Peyer's patch (tissue), 4 donors: ENCODE measurements at regions not wholly inside any gene's neighbourhood (a gene's known extent, or its start where the extent isn't known, plus 50 kb on each side); places are given as distances from the start of the nearest gene placed in this dataset.

Experiments
- DNase-seq, 3 donors: peaks; one replicate each; pipeline ENCODE4 v3.0.0-alpha.2; 2017 to 2019
- H3K27ac ChIP-seq, 4 donors: fragments of 200-600 bp; sonication (generic); one replicate each; pipeline ENCODE4 v1.5.1; 2016 to 2019
- H3K27me3 ChIP-seq, 2 donors: fragments of 200-600 bp; sonication (generic); one replicate each; pipeline ENCODE4 v1.5.1; 2019
- H3K36me3 ChIP-seq, 3 donors: fragments of 200-600 bp; sonication (generic); one replicate each; pipeline ENCODE4 v1.5.1; 2016 to 2019
- H3K4me1 ChIP-seq, 4 donors: fragments of 200-600 bp; sonication (generic); one replicate each; pipeline ENCODE4 v1.5.1; 2016 to 2019
- H3K4me3 ChIP-seq, 4 donors: fragments of 200-600 bp; sonication (generic); 1 replicate in 3 of 4; 2 replicates in 1 of 4; pipeline ENCODE4 v1.5.1; 2016 to 2019; ENCODE audit warnings: mild to moderate bottlenecking in 1 of 4
- H3K9me3 ChIP-seq, 4 donors: fragments of 200-600 bp; sonication (generic); one replicate each; pipeline ENCODE4 v1.5.1; 2016 to 2019; ENCODE audit warnings: mild to moderate bottlenecking in 1 of 4
- POLR2A ChIP-seq, 2 donors: fragments of 450-650 bp; IDR thresholded peaks; one replicate each; pipeline ENCODE4 v1.5.1; 2017; ENCODE audit warnings: antibody characterized with exemption in 2 of 2, mild to moderate bottlenecking in 2 of 2, moderate library complexity in 2 of 2
- TF ChIP-seq, protein P1 (sequence below), 6 experiments: fragments of 450-650 bp in 4 of 6; fragments of 200-600 bp in 2 of 6; sonication (generic) in 1 of 6; IDR thresholded peaks; one replicate each; pipeline ENCODE4 v1.5.1; 2017 to 2019; ENCODE audit warnings: antibody characterized with exemption in 6 of 6, mild to moderate bottlenecking in 3 of 6, moderate library complexity in 1 of 6

DNA sequence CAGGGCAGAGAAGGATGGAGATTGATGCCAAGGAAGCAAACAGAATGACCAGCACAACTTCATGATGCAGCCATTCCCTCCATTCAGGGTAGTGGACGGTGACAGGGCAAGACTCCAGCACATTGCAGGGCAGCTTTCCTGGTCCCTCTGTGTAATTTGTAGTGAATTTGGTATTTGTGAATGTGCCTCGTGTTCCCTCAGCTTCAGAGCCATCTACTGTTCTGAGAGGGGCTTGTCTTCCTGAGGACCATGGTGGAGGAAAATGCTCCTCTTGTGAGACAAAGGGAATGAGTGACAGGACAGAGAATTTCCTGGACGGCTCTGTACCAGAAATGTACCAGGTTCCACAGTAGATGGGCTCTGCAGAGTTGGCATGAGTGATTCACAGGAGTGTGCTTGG lies 132.1 kb downstream of the ADRA2A start:
- no peaks in the 10 kb centered on the region for H3K4me1 ChIP-seq
- no peak for DNase-seq
- H3K27ac ChIP-seq: no peak overlapping the region
- no peaks in the 10 kb centered on the region for H3K9me3 ChIP-seq
- TF ChIP-seq, protein P1, sequence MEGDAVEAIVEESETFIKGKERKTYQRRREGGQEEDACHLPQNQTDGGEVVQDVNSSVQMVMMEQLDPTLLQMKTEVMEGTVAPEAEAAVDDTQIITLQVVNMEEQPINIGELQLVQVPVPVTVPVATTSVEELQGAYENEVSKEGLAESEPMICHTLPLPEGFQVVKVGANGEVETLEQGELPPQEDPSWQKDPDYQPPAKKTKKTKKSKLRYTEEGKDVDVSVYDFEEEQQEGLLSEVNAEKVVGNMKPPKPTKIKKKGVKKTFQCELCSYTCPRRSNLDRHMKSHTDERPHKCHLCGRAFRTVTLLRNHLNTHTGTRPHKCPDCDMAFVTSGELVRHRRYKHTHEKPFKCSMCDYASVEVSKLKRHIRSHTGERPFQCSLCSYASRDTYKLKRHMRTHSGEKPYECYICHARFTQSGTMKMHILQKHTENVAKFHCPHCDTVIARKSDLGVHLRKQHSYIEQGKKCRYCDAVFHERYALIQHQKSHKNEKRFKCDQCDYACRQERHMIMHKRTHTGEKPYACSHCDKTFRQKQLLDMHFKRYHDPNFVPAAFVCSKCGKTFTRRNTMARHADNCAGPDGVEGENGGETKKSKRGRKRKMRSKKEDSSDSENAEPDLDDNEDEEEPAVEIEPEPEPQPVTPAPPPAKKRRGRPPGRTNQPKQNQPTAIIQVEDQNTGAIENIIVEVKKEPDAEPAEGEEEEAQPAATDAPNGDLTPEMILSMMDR (IDR thresholded peaks at IDR 0.05): no peak
- TF ChIP-seq POLR2A (IDR thresholded peaks at IDR 0.05): no peak
- H3K36me3 ChIP-seq: no peaks in the 10 kb centered on the region
- H3K27me3 ChIP-seq: no peaks in the 10 kb centered on the region
- no peak overlapping the region for H3K4me3 ChIP-seq

DNA sequence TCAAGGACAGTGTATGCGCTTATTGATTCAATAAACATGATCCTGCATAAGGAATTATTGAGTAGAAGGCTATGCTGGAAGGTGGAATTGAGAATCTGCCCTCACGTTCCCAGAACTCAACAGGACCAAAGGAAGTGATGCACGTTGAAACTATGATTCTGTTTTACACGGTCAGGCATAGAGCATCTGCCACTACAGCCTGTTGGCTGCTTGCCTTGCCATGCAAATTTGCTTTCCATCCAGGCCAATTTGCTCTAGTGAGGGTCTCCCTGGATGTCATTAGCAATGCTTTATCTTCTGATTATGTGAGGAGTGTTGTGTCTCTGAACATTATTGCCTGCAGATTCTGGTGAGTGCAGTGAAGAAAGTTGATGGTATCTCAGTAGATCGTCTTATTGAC lies 132.9 kb downstream of the ADRA2A start:
- Histone ChIP-seq H3K27me3 (no peaks in the 10 kb centered on the region), H3K9me3 (no peaks in the 10 kb centered on the region), H3K27ac (no peak overlapping the region), H3K4me1 (no peaks in the 10 kb centered on the region), H3K4me3 (no peak overlapping the region), H3K36me3 (no peaks in the 10 kb centered on the region)
- no peak for DNase-seq
- TF ChIP-seq, protein P1 (IDR thresholded peaks at IDR 0.05): no peak
- no peak for TF ChIP-seq POLR2A (IDR thresholded peaks at IDR 0.05)

- no peak overlapping the region for H3K27ac ChIP-seq
- no peaks in the 10 kb centered on the region for H3K9me3 ChIP-seq
- H3K36me3 ChIP-seq: no peaks in the 10 kb centered on the region
- H3K27me3 ChIP-seq: no peaks in the 10 kb centered on the region
- no peaks in the 10 kb centered on the region for H3K4me1 ChIP-seq
- no peak for DNase-seq
- H3K4me3 ChIP-seq: no peak overlapping the region
- TF ChIP-seq, protein P1 (IDR thresholded peaks at IDR 0.05): no peak
- no peak for TF ChIP-seq POLR2A (IDR thresholded peaks at IDR 0.05)
These were observed 134.4 kb downstream of the ADRA2A start for GRCh38 chr10:111211241-111211640.

DNA sequence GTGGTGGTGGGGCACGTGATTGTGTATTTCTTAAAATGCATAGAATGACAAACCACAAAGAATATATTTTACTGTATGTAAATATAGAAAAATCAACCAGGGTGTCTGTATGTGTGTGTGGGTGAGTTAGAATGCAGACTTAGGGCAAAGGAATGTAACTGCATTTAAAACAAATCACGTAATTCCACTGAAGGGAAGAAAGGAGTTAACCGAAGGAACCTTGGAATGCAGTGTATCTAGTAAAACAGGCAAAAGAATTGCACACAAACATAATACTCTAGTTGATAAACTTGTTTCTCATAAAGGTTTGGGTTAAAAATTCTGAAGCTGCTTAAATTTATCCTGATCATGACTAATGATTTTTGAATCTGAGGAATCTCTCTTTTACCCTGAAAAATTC lies 134.9 kb downstream of the ADRA2A start:
- Histone ChIP-seq H3K27me3 (no peaks in the 10 kb centered on the region), H3K4me1 (no peaks in the 10 kb centered on the region), H3K9me3 (no peaks in the 10 kb centered on the region), H3K4me3 (no peak overlapping the region), H3K36me3 (no peaks in the 10 kb centered on the region), H3K27ac (no peak overlapping the region)
- no peak for DNase-seq
- TF ChIP-seq, protein P1 (IDR thresholded peaks at IDR 0.05): no peak
- TF ChIP-seq POLR2A (IDR thresholded peaks at IDR 0.05): no peak

DNA sequence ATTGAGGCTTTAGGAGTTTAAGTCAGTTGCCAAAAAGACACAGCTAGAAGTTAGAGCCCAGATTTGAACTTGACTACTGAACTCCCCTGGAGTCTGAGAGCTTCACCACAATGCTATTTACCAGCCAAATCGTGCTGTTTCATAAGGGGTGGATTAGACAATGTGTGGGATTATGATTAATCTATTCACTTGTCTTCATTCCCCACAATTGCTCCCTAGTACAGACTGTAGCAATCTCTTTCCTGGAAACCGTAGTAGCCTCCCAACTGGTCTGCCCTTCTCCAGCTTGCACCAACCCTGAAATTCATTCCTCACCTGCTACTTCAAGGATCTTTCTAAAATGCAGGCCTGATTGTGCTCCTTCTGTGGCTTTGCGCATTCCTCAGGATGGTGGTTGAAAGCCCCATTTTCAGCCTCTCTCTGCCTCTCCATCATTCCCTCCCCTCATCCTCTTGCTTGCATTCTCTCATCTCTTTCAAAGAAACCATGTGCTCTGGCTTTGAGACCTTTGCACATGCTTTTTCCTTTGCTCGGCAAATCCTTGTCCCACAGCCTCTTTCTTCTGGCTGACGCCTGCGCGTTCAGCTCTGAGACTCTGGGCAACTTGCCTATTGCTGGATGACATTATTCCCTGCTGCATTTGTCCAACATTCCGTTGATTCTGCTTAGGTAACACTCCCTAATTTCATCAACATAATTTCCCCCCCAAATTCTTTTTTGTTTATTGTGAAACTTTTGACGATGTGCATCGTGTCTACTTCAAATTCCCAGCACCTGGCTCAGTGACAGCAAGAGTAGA lies 145.1 kb downstream of the ADRA2A start:
- TF ChIP-seq, protein P1 (IDR thresholded peaks at IDR 0.05): no peak
- no peak for TF ChIP-seq POLR2A (IDR thresholded peaks at IDR 0.05)
- Histone ChIP-seq H3K4me1 (no peaks in the 10 kb centered on the region), H3K27ac (no peak overlapping the region), H3K9me3 (no peaks in the 10 kb centered on the region), H3K27me3 (no peaks in the 10 kb centered on the region), H3K36me3 (no peaks in the 10 kb centered on the region), H3K4me3 (no peak overlapping the region)
- no peak for DNase-seq
